Forelimb muscle (tissue), 1 donor: ENCODE measurements at regions not wholly inside any gene's neighbourhood (a gene's known extent, or its start where the extent isn't known, plus 50 kb on each side); places are given as distances from the start of the nearest gene placed in this dataset.

Source experiments
- DNase-seq: peaks from one replicate; pipeline ENCODE4 v3.0.0-alpha.2; 2013; ENCODE audit warnings: low read depth

- DNase-seq: no peak
These were observed 304.7 kb downstream of the ZEB2 start for GRCh38 chr2:144215207-144215606.

DNA sequence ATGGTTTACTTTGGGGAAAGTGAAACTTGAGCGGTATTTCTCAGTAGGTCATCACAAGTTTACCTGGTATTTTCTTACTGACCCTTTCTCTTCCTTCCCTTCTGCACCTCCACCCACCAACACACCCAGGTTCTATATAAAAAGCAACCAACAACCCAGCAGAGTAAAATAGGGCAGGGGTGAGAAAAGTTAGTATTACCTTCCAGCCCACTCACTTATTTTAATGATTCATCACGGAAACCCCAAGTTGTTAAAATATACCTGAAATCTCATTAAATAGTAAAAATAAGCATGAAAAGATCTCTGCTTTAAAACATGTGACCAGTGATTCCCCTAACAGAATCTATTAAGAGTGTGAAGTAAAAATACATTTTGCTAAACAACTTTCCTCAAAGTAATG is 306.1 kb downstream of the ZEB2 start:
- no peak for DNase-seq

DNA sequence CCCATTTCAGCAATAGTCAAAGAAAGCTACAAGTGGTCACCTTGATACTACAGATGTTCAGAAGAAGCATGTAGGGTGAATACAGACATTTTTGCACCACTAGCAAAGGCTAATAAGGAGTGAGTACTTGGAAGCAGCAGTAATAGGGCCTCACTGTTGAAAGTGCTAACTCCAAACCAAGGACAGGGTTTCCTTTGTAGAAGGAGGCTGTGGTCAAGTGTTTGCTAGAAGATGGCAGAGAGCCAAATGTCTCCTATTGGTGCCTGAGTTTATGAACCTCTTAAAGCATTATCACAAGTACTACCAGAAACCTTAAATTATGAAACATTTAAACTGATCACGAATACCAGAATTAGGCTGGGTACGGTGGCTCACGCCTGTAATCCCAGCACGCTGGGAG is 308.1 kb downstream of the ZEB2 start:
- no peak for DNase-seq

DNA sequence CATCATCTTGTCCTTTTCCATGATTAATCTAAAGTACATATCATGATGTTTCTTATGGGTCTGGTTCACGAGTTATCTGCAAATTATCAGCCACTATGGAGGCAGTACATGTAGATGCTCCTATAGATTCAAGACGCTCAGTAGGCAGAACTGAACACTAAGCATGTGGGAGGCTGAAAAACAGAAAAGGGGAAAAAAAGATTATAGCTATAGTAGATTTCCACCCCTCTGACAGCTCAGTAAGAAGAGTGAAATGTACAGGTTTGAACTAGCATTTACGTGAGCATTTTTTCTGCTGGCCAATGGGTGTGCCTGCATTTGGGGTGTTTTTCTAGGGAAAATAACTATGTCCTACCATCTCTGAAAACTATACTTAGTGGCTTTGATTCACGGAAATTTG is 308.9 kb downstream of the ZEB2 start:
- DNase-seq: no peak

DNA sequence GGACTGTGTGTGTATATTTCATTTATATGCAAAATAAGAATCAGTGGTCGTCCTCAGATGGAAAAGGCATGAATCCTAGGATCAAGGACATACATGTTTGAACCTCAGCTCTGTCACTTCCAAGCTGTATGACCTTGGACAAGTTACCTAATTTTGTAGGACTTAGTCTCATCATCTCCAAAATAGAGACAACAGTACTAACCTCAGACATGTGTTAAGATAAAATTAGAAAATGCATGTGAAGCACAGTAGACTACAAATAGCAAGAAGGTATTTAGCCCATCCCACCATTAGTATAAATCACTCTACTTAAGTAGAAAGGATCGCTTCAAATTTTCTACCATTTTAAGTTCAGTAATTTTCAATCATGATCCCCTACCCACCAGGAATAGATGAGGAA is 309.8 kb downstream of the ZEB2 start:
- no peak for DNase-seq

GRCh38 chr2:144208924-144209323 is 311.0 kb downstream of the ZEB2 start:
- DNase-seq: no peak

DNA sequence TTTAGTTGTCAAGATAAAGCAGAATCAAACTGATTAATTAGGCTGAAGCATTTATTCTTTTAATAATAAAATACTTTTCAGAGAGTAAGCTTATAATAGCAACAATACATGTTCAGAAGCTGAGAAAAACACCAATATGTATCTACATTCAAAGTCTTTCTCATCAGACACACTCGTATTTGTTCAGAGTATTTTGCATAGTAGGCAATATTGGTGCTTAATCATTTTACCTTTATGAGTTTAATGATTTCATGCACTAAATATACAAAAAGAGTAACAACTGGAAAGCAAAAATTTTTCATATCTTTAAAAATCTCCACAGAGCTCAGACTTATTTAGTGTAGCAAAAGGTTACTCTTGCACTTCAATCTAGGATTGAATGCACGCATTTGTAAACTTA is 313.9 kb downstream of the ZEB2 start:
- DNase-seq: no peak

- DNase-seq: no peak
These were observed 318.0 kb downstream of the ZEB2 start for GRCh38 chr2:144201868-144202468.

DNA sequence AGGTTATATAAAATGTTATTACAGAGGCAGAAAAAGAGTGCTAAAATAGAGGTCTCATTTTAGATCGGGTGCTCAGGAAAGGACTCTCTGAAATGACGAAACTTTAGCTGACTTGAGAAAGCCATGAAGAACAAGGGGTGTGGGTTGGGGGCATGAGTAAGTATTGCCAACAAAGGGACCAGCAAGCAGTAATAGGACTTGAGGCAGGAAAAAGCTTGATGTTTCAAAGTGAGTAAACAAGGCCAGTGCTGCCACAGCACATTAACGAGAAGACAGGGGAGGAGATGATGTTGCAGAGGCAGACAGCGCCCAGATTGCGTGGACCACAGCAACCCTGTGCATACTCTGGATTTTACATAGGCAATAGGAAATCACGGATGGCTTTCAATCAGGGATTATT is 318.8 kb downstream of the ZEB2 start:
- DNase-seq: no peak

DNA sequence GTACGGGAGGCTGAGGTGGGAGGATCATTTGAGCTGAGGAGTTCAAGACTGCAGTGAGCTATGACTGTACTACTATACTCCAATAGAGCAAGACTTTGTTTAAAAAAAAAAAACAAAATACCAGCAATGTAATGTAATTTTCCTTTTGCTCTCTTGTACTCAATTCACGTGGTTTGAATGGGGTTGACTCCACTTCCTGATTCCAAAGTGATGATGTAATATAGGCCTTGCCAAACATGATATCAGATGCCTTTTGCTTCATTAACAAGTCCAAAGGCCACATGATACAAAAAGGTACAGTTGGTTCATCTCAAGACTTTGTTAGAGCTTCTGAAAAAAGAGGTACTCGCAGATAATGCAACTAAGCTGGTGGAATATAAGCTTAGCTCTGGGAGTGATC is 321.8 kb downstream of the ZEB2 start:
- no peak for DNase-seq

- DNase-seq: no peak
These were observed 325.4 kb downstream of the ZEB2 start for GRCh38 chr2:144194326-144195071.

DNA sequence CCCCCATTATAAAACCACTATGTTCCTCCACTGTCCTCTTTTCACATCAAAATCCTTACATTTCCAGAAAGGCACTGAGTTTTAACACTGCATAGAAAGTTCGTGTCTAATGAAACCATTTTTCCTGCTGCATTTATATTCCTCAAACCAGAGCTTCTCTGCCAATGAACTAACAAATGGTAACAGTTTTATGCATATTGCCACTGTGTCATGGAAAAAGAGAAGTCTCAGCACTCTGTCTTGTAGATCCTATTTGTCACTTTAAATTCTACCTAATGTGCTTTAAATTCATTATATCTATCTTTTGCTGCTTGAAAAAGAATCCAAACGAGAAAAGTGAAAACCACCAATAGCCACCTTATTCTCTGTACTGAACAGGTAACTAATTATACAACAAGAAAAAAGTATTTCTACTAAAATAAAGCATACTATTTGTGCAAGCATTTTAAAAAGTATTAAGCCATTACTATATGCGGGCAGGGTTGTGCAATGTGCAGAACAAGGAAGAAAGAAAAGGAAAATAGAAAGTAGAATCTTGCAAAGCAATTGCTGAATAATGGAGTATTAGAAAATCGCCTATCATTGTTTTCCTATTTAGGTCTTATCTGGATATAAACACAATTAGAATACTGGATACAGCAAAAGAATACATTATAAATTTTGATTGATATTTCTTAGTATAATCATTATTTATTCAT is 328.9 kb downstream of the ZEB2 start:
- no peak for DNase-seq

DNA sequence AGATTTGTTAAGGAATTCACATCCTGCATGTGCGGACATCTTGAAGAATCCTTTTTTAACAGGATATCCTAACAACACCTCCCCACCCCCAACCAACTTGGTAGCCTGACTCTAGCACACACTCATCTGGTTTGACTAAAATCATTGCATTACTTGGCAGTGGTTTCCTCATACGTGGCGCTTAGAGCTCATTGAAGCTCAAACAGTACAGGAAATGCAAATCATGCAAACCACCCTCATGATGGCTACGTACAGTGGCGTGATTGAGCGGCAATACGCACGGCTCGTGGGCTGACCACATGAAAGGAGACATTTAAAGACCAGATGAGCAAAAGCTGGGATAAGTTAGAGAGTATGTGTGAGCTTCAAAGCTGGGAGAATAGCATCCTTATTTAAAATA is 336.2 kb downstream of the ZEB2 start:
- DNase-seq: no peak

- DNase-seq: no peak
These were observed 338.9 kb downstream of the ZEB2 start for GRCh38 chr2:144181001-144181400.

GRCh38 chr2:144180131-144180530 is 339.8 kb downstream of the ZEB2 start:
- DNase-seq: no peak

- no peak for DNase-seq
These were observed 349.7 kb downstream of the ZEB2 start for GRCh38 chr2:144170179-144170578.

GRCh38 chr2:144166743-144167142 is 353.2 kb downstream of the ZEB2 start:
- DNase-seq: no peak

DNA sequence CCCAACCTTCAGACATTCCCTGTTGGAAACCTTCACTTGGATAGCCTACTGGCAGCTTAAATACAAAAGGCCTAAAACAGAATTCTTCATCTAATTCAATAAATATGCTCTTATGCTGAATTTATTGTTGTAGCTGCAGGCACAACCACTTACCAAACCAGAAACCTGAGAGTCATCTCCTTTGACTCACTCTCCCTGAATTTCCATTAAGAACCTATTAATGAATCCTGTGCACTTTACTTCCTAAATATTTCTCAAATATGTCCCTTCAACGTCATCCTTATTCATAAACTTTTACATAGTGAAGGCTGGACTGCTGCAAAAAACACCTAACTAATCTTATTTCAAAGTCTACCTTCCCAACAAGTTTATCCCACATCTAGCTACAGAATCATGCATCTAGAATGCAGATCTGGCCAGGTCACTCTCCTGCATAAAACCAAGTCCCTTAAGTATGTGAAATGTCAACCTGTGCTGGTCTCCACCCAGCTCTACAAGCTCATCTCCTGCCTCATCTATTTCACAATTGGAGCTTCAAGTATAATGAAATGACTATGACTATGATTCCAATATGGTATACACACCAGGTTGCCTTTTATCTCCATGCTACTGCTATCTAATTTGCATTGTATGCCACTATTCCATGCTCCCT is 354.2 kb downstream of the ZEB2 start:
- no peak for DNase-seq

DNA sequence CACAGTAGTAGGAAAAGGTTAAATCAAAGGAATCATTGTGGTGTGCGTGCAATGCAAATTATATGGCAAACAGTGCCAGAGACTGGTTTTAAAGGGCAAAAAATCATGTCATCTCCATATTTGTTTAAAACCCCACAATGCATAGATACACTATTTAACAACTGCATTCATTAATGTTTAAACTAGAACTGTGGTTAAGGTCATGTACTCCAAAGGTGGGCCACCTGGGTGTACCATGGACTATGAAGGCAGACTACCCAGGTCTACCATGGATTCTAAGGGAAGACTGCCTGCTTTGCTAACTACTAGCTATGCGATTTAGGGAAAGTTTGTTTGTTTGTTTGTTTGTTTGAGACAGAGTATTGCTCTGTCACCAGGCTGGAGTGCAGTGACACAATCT is 356.3 kb downstream of the ZEB2 start:
- no peak for DNase-seq

GRCh38 chr2:144162652-144163051 is 357.3 kb downstream of the ZEB2 start:
- DNase-seq: no peak

DNA sequence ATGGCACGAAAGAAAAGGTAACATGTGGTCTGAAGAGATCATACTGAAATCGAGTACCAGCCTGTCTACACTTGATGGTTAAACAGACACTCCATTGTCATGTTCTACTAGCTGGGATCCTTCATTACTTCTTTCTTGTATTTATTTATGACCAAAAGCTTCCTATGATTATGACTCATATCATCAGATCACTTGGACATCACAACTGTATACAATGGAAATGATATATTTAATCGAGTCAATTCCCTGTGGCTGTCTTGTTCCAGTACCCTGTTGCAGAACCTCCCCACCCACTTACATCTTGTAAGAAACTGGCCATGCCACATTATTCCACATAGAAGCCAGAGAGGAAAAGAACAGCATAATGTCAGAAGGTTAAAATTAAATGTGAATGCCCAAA is 358.9 kb downstream of the ZEB2 start:
- DNase-seq: no peak

DNA sequence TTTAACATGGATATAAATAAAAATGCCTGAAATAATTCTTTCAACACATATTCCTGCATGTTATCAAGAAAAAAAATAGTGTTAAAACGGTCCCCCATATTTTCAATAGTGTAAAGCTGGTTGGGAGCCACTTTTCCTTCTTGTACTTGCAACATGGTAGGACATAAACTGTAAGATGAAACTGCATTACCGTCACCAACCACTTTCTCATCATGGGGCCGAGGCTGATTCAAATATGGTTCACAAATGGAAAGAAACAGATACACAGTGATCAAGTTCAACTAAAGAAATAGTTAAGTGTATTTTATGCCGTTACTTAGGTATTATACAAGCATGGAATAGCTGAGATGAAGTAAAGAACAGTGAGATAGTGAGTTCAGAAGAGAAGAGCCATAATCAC is 360.7 kb downstream of the ZEB2 start:
- no peak for DNase-seq

- no peak for DNase-seq
These were observed 361.8 kb downstream of the ZEB2 start for GRCh38 chr2:144158096-144158495.
